ENCODE measurements at regions not wholly inside any gene's neighbourhood (a gene's known extent, or its start where the extent isn't known, plus 50 kb on each side); places are given as distances from the start of the nearest gene placed in this dataset.

DNA sequence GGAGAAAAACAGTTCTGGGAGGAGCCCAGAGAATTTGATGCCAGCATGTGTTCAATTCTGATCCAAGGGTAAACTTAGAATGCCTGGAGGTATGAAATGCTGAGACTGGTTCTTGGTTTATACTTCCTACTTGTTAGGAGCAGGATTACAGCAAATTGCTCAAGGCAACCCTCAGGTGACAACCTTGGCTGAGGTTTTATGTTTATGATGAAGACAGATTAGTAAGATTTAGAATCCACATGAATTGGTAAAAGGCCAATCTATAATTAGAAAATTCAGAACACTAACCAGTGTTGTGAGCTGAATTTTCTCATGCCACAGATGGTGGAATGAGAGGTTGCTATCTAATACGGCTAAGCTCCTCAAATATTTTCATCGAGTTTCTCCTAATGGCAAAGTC, 235.3 kb upstream of the NRIP1 start:
- TF ChIP-seq EZH2 (IDR thresholded peaks at IDR 0.05; ENCODE audit: low read length, unreplicated experiment) = no peak
- TF ChIP-seq, protein P1, sequence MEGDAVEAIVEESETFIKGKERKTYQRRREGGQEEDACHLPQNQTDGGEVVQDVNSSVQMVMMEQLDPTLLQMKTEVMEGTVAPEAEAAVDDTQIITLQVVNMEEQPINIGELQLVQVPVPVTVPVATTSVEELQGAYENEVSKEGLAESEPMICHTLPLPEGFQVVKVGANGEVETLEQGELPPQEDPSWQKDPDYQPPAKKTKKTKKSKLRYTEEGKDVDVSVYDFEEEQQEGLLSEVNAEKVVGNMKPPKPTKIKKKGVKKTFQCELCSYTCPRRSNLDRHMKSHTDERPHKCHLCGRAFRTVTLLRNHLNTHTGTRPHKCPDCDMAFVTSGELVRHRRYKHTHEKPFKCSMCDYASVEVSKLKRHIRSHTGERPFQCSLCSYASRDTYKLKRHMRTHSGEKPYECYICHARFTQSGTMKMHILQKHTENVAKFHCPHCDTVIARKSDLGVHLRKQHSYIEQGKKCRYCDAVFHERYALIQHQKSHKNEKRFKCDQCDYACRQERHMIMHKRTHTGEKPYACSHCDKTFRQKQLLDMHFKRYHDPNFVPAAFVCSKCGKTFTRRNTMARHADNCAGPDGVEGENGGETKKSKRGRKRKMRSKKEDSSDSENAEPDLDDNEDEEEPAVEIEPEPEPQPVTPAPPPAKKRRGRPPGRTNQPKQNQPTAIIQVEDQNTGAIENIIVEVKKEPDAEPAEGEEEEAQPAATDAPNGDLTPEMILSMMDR (conservative IDR thresholded peaks at IDR 0.05; ENCODE audit: low read depth, low read length) = no peak

Measured in PC-3 (cell line).